ENCODE measurements at regions not wholly inside any gene's neighbourhood (a gene's known extent, or its start where the extent isn't known, plus 50 kb on each side); places are given as distances from the start of the nearest gene placed in this dataset.

GRCh38 chr3:51621091-51621892 lies 49.8 kb upstream of the TEX264 start:
- no peaks in the 10 kb centered on the region for H3K27me3 Mint-ChIP-seq
- DNase-seq (no peak), ATAC-seq (no peak)
- CTCF ChIA-PET: no interaction called here
- H3K36me3 Mint-ChIP-seq: no peaks in the 10 kb centered on the region
- H3K4me1 Mint-ChIP-seq: peaks cover 6% of the 10 kb centered on the region
- no peaks in the 10 kb centered on the region for H3K9me3 Mint-ChIP-seq (ENCODE audit: low read depth)
- no peak overlapping the region for H3K4me3 Mint-ChIP-seq
- H3K27ac Mint-ChIP-seq: no peak overlapping the region

Data from activated CD8-positive, alpha-beta memory T cell treated with anti-CD3 and anti-CD28 coated beads, Interleukin-2, amount 10 ng/mL, durations not matched to agents 7 days and 5 days (primary cell).